GM19468 (cell line): ENCODE measurements at regions not wholly inside any gene's neighbourhood (a gene's known extent, or its start where the extent isn't known, plus 50 kb on each side); places are given as distances from the start of the nearest gene placed in this dataset.
"Not testable (repeated sequence)": the region's sequence is repeated elsewhere in the genome, so short reads cannot be mapped to it uniquely, and the experiment has no call there.

Source experiments
- ATAC-seq: cut with Tn5 transposase; IDR thresholded peaks from one replicate; pipeline ENCODE4 v1.9.1; 2021; ENCODE audit warnings: mild to moderate bottlenecking, moderate library complexity, moderate number of reproducible peaks; ENCODE audit not compliant: unreplicated experiment; ENCODE audit errors: extremely low read depth

DNA sequence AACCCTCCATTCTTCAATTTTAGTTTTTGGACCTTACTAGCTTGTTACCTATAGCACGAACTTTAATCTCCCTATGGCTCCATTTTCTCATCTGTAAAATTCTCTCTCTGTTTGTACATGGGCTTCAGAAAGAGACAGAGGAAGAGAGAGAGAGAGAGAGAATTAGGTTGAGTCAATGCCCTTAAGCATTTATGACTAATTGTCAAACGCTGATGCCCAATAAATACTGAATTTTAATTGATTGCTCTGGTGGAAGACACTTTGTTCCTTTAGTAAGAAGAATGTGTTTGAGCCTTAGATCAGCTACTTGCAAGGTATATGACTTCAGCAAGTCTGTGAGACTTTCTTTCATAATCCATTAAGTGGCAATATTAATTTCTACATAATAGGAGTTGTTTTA, 743.1 kb upstream of the ADGRL4 start:
- ATAC-seq, result no peak

DNA sequence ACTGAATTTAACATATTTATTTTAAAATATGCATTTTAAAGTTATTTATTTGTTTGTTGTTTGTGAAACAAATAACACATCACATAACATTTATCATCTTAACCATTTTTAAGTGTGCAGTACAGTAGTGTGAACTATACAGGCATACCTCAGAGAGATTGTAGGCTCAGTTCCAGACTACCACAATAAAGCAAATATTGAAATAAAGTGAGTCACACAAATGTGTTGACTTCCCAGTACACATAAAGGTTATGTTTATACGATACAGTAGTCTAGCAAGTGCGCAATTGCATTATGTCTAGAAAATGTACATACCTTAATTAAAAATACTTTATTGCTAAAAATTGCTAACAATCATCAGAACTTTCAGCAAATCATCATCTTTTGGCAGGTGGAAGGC, 739.4 kb upstream of the ADGRL4 start:
- ATAC-seq, result no peak

DNA sequence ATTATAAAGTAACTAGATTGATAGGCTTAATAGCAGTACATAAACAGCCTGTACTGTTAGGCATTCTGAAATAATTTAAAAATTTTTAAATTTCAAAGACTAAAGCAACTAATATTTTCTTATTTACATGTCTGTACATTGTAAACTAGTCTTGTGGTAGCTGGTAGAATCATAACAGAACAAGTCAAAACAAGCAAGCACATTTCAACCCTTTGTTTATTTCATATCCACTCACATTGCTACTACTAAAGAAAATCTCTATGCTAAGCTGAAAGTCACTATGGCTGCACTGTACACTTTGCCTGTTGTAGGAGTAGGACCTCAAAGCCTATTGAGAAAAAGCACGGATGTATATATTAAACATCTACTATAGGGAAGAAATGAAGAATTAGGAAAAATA, 738.2 kb upstream of the ADGRL4 start:
- no peak for ATAC-seq

DNA sequence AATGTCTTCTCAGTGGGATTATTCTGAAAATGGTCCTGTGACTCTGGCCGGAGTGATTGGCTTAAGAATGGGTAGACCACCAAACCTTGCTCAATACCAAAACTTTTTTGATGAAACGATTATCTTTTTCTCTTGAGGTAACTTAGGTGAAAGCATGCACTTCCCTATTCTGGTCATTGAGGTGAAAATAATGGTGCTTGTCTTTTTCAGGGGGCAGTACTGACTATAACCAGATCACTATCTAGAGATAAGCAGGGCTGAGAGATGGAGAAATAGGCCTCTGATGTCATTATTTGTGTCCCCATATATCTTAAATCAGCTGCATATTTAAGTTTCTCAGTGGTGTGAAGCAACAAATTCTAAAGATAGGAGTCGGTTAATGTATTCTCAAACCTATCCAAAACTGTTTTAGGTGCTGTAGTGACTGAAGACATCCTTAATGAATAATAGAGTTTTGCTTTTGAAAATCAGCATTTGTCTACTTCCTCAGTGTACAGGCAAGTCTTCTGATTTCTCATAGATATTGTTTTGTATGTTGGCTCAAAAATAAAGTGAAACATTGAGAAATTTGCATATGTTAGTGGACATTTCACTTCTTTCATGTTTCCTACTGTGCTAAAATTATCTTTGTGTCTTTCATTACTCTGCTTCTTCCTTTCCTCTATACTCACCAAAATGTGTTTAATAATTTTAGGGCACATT, 735.3 kb upstream of the ADGRL4 start:
- peak; percentile 88 for ATAC-seq

DNA sequence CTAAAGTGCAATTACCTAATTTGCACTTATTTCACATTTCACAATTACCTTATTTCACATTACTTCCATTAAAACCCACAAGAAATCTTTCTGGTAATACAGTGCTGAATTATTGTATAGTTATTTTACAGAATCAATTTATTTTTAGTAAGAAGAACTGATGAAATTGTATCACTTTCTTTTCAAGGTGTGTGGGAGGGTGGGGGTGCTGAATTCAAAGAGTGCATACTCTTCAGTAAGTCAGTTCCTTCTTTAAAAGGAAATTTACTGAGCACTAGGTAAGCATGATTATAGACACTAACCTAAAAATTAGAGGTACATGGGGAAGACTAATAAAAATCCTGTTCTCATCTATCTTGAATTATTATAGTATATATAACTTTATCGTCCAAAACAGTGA, 731.6 kb upstream of the ADGRL4 start:
- ATAC-seq, result no peak

DNA sequence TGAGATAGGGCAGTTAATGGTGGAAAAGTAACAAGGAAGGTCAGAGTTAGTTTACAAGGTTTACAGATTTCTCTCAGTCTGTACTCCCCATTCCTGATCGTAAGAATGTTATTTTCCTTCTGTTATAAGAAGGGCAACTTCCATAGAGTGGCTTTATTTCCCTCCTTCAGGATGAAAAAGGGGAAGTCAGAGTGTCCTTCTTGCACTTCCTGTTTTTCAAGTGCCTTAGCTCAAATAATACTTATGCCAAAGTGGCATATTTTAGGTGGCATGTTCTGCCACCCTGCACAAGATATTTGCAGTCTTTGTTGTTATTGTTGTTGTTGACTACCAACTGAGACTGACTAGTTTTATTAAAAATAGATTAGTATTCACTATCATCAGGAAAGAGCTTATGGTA, 730.7 kb upstream of the ADGRL4 start:
- ATAC-seq, result no peak

DNA sequence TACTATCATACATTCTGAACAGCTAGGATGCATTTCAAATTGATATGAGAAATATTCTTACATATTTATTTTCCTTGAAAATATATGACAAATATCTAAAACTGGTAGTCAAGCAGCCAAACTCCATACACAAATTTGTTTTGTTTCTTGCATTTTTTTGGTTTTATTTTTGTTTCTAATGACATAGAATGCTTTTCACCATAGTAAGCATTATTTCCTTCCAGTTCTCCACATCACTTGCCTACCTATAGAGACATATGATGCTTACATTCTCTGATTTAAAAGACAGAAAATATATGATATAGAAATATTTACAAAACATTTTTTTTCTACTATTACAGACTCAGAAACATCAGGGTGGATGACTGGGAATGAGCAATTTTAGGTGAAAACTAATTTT, 726.4 kb upstream of the ADGRL4 start:
- no peak for ATAC-seq

DNA sequence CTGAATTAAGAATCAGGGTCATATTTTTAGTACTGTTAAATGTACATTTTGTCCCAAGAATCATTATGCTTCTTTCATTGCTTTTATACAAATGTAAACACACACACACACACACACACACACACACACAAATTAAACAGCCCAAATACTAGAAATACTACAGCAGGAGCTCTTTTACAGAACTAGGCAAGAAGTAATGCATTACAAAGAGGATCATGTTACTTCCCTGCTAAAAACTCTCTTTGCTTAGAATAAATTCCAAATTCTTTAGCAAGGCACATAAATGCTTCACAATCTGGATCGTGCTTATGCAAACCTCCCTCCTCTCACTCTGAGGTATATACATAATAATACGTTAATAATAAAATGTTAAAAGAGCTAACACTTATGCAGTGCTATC, 720.4 kb upstream of the ADGRL4 start:
- no peak for ATAC-seq

DNA sequence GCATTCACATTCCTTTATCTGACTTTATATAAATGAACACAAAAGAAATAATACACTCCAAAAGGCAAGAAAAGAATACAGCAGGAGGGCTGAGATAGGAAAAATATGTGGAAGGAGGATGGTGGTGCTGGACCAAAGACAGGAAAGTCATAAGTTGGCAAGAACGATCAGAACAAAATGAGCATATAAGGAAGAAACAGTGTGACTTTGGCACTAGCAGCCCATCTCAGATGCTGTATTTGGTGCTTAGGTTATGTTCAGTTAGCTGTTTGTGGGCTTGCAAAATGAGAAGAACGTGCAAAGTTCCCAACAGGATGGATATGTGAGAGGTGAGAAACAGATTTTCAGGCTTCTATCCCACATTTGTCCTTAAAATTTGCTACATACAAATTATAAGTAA, 719.8 kb upstream of the ADGRL4 start:
- no peak for ATAC-seq

DNA sequence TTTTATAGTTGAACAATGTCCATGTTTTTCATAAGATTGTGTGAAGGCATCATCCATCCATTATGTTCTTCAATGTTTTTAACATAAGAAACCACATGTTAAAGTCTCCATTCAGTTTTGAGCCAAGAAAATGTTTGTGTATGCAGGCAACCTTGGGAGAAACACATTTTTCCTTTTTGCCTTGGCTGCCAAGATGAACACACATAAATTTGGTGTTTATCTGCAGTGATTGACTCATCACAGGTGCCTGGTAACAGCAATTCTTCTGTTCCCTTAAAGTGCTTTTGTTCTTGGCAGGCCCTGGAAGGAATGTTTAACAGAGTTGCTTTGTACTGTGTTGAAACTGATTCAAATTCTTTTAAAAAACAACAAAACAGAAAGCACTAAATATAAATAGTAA, 709.9 kb upstream of the ADGRL4 start:
- ATAC-seq, result no peak

DNA sequence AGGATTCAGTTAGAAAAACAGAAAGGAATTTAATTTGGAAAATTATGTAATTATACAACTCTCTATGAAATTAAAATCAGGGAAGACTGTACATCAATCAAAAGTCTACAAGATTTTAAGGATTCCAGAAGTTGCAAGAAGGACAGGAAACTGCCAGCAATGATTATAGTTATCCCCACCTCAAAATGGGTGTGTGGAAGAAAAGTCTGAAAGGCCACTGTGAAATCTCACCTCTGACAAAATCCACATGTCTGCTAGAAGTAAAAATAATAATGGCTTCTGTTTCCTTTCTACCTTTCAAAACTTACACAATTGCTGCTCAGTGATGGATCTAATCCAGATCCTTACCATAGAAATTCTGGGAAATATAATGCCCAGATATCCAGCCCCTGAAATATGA, 708.1 kb upstream of the ADGRL4 start:
- ATAC-seq, result no peak

DNA sequence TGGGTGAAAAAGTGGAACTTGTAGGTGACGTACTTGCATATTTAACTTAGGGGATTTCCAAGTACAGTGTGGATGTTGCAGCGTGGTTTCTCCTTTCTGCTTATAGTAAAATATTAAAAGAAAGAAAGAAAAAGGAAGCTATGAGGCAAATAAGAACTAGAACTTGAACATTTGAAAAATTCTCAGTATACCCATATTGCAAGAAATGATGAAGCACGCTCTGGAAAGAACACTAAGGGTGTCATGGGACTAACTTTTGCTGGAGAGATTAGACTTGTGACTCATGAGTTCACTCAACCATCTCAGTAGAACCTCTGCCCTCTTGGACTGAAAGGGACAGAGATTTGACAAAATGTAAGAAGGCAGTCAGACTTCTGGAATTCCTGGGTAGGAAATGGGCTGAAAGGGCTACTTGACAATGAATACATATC, 704.5 kb upstream of the ADGRL4 start:
- peak; percentile 70 for ATAC-seq

DNA sequence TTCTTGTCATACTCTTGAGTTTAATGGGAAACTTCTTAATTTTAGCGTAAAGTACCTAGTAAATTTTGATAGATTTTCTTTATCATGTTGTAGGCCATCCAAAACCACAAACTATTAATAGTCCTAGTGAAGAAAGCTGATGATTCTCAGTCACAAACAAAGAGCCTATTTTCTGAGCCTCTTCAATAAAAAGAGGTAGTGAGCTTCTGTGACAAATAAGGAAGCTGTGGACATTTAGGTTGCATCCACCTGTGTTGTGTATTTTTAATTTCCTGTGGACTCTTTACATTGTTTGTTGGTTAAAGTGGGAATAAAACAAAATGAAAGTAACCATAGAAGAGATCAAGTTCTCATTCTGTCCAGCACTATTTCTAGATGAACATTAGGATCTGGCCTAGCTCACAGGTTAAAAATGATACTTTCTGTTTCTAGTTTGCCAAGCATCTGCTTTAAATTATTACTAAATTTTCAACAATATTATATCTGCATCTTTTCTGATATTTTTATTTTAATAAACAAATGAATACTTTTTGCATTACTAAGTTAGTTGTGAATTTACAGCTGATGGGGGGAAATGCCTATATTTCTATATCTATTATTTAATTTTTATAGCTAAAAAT, 702.2 kb upstream of the ADGRL4 start:
- no peak for ATAC-seq

DNA sequence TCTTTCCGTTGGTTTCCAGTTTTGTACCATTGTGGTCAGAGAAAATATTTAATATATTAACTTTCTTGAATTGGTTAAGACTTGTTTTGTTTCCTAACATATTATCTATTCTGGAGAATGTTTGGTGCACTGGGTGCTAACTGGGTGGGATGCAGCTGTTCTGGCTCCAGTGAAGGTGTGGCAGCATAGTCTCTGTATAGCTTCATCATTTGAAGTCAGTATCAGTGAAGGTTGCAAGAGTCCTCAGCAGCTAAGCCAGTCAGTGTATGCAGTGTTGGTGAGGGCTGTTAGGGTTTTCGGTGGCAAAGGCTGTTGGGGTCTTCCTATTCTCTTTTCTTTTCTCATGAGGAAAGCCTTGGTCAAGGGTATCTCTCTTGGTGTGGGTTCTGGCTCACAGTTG, 698.7 kb upstream of the ADGRL4 start:
- ATAC-seq, result no peak

DNA sequence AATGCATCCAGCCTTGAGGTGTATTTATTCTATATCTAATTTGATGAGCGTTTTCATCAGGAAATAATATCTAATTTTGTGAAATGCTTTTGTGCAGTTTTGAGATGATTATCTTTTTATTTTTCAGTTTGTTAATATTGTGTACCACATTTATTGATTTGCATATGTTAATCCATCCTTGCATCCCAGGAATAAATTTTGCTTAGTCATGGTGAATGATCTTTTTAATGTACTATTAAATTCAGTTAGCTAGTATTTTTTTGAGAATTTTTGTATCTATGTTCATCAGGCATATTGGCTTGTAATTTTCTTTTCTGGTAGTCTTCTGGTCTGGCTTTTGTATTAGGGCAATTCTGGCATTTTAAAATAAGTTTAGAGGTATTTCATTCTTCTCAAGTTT, 697.5 kb upstream of the ADGRL4 start:
- no peak for ATAC-seq

DNA sequence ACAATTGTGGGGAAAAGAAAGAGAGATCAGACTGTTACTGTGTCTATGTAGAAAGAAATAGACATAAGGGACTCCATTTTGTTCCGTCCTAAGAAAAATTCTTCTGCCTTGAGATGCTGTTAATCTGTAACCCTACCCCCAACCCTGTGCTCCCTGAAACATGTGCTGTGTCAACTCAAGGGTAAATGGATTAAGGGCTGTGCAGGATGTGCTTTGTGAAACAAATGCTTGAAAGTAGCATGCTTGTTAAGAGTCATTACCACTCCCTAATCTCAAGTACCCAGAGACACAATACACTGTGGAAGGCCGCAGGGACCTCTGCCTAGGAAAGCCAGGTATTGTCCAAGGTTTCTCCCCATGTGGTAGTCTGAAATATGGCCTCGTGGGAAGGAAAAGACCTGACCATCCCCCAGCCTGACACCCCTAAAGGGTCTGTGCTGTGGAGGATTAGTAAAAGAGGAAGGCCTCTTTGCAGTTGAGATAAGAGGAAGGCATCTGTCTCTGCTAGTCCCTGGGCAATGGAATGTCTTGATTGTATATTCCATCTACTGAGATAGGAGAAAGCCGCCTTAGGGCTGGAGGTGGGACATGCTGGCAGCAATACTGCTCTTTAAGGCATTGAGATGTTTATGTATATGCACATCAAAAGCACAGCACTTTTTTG, 695.9 kb upstream of the ADGRL4 start:
- not testable (repeated sequence) for ATAC-seq

DNA sequence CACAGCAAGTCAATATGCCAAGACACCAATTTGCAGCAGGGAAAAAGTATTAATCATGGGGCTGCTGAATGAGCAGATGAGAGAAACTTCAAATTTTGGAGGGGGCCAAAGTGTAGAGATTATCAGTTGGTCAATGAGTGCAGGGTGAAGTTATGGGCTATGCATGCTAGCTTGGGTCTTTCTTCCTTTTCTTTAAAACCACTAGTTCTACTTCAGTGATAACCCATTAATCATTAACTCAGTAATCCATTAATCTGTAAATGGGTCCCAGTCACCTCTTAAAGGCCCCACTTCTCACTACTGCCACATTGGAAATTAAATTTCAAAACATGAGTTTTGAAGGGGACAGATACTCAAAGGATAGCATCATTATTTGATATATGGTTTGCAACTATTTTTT, 688.6 kb upstream of the ADGRL4 start:
- ATAC-seq, result peak; percentile 71

DNA sequence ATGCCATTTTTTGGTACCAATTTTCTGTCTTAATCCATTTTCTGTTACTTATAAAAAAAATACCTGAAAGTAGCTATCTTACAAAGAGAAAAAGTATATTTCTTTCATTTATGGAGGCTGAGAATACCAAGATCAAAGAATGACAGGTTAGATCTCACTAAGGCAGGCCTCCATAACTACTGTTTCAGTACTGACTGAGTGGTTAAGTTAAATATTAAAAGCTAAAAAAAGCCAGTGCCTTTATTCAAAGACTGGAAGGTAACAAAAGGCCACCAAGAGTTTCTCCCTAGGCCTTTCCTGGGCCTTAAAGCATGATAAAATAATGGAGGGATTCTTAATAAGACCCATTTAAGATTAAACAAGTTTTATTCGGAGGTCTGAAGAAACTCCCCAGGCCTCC, 687.7 kb upstream of the ADGRL4 start:
- peak; percentile 26 for ATAC-seq

DNA sequence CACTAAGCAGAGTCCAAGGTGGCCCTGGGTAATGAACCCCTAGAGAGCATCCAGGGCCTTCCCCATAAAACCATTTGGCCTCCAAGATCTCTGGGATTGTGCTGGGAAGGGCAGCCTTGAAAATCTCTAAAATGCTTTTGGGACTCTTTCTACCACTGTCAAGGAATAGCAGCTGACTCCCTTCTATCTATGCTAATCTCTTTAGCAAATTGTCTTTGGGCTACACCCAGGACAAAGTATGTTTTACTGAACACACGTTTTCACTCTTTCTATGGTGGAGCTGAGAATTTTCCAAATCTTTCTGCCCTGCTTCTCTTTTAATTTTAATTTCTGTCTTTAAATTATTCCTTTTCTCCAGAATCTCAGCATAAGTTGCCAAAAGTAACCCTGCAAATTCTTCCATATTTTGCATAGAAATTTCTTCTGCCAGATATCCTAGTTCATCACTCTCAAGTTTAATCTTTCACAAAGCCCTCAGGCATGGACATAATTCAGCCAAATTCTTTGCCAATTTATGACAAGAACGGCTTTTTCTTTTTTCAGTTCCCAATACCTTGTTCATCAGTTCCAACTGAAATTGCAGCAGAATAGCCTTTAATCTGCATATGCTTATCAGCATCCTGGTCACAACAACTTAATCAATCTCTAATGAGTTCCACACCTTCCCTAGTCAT, 687.0 kb upstream of the ADGRL4 start:
- no peak for ATAC-seq

DNA sequence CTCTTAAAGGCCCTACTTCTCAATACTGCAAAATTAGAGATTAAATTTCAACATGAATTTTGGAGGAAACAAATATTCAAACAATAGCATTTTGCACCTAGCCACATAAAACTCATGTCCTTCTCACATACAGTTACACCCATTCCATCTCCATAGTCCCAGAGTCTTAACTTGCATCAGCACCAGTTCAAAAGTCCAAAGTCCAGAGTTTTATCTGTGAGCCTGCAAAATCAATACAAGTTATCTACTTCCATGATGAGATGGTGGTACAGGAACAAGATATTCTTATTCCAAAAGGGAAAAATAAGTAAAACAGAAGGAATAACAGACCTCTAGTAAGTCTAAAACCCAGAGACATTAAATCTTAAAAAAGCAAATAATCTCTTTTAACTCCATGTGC, 686.0 kb upstream of the ADGRL4 start:
- ATAC-seq, result no peak

DNA sequence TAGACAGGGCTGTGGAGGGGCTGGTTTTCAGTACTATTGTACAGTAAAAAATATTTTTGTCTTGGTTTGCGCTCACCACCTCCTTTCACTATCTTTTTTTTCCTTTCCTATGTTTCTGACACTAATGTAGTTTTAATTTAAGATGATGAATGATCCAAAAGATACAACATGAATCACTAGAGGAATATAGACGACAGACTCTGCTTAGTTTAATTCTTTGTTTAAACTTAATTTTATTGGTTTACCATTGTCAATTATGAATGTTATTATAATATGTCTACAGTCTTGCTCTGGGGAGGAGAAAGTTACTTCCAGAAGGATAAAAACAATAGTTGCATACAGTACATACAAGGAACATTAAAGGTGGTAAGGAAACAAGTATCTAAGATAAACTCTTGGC, 682.4 kb upstream of the ADGRL4 start:
- no peak for ATAC-seq
